ENCODE measurements at regions not wholly inside any gene's neighbourhood (a gene's known extent, or its start where the extent isn't known, plus 50 kb on each side); places are given as distances from the start of the nearest gene placed in this dataset.

- no peaks in the 10 kb centered on the region for H3K36me3 ChIP-seq (ENCODE audit: control insufficient read depth, insufficient read depth, low read length)
- H3K4me3 ChIP-seq (ENCODE audit: insufficient read depth, low read depth, low read length) = no peak overlapping the region
- no peak overlapping the region for H3K23ac ChIP-seq (ENCODE audit: low read depth, low read length)
- H3K14ac ChIP-seq (replicated peaks; ENCODE audit: low read depth, low read length) = no peak overlapping the region
- H4K20me1 ChIP-seq (ENCODE audit: insufficient read depth, low read length) = no peaks in the 10 kb centered on the region
- no peak overlapping the region for H2BK5ac ChIP-seq (ENCODE audit: low read depth, low read length, poor library complexity, severe bottlenecking)
- 48% methylated on average over 3 of the region's 4 CpGs; no CpG with 5 or more reads in 1 of the 2 experiments for WGBS, 2 experiments (ENCODE audit: extremely low coverage in 2 of 2, insufficient read length in 1 of 2)
- H2BK15ac ChIP-seq (ENCODE audit: low read depth, low read length) = no peak overlapping the region
- H3K9me3 ChIP-seq (ENCODE audit: control insufficient read depth, insufficient read depth, low read length) = no peaks in the 10 kb centered on the region
- no peak overlapping the region for H3K27ac ChIP-seq (ENCODE audit: insufficient read depth, low read length)
- H2AK9ac ChIP-seq (replicated peaks; ENCODE audit: low read depth, low read length, poor library complexity) = no peak overlapping the region
- H3K18ac ChIP-seq (ENCODE audit: low read depth, low read length) = no peak overlapping the region
- dilution Hi-C loops (cut with HindIII; ENCODE audit: low sequenced_read_pairs, unreplicated experiment) = no loop called here
- no peak overlapping the region for H3K56ac ChIP-seq (ENCODE audit: extremely low read depth, insufficient read depth, low read length)
- BruUV-seq (replicated peaks) = no TSS peak
- no peak overlapping the region for H2AK5ac ChIP-seq (ENCODE audit: low read depth, low read length)
- intact Hi-C loops (cut with micrococcal nuclease) = no loop called here
- no peak for TF ChIP-seq CHD1 (IDR thresholded peaks at IDR 0.05; ENCODE audit: low read depth, low read length)
- TF ChIP-seq FOS (IDR thresholded peaks at IDR 0.05; ENCODE audit: low read depth, low read length) = no peak
- no peak for TF ChIP-seq SMC3 (IDR thresholded peaks at IDR 0.05; ENCODE audit: low read depth, low read length)
- no peak overlapping the region for H2AFZ ChIP-seq (replicated peaks; ENCODE audit: low read length, poor library complexity)
- H2BK20ac ChIP-seq (ENCODE audit: low read depth, low read length) = no peak overlapping the region
- no peak overlapping the region for H4K91ac ChIP-seq (ENCODE audit: insufficient read depth, low read depth, low read length)
- no peaks in the 10 kb centered on the region for H3K9me1 ChIP-seq (ENCODE audit: insufficient read depth, low read length)
- H3K9ac ChIP-seq (ENCODE audit: low read depth, low read length) = no peak overlapping the region
- H3K79me1 ChIP-seq (ENCODE audit: low read depth in 1 of 2, low read length in 2 of 2) = no peaks in the 10 kb centered on the region
- ATAC-seq (ENCODE audit: low read depth) (no peak), DNase-seq (no peak)
- H4K5ac ChIP-seq (ENCODE audit: low read depth, low read length) = no peak overlapping the region
- no peak overlapping the region for H2BK120ac ChIP-seq (ENCODE audit: low read depth, low read length)
- H3K27me3 ChIP-seq (ENCODE audit: control insufficient read depth, insufficient read depth, low read length) = no peaks in the 10 kb centered on the region
- H4K8ac ChIP-seq (ENCODE audit: low read depth in 2 of 2, low read length in 2 of 2) = no peak overlapping the region
- no peak overlapping the region for H3K4me2 ChIP-seq (ENCODE audit: low read depth, low read length)
- H3K4me1 ChIP-seq (ENCODE audit: control insufficient read depth, insufficient read depth, low read length) = no peaks in the 10 kb centered on the region
- POLR2A ChIA-PET (ENCODE audit: unreplicated experiment) = no interaction called here
- no peak overlapping the region for H3K4ac ChIP-seq (ENCODE audit: low read depth, low read length)
- in situ Hi-C loops (cut with MboI; ENCODE audit: low sequenced_read_pairs) = no loop called here
- CTCF ChIA-PET = no interaction called here
Observed at GRCh38 chr11:112828421-112828820, 132.8 kb upstream of the NCAM1 start.
